DMS 273 (cell line): ENCODE measurements at regions not wholly inside any gene's neighbourhood (a gene's known extent, or its start where the extent isn't known, plus 50 kb on each side); places are given as distances from the start of the nearest gene placed in this dataset.

Source experiments
- DNase-seq: peaks from one replicate; lab custom pipeline; 2025; ENCODE audit not compliant: unreplicated experiment; lab: John Stamatoyannopoulos, UW

DNA sequence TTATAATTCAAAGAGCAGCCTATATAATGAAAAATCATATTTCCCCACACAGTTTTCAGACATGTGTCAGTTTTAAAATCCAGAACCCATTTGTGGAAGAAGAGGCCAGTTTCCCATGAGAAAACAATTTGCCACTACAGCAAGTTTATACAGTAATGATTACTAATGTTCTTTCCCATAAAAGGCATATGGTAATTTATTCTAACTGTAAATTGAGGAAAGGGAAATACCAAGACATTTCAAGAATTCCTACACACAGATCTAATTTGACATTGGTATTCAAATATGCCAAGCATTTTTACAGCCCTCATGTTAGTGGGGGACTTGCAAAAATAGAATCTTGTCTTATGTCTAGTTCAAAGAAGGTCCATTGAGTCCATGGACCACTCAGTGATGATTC is 1368.6 kb downstream of the FSTL5 start:
- no peak for DNase-seq

DNA sequence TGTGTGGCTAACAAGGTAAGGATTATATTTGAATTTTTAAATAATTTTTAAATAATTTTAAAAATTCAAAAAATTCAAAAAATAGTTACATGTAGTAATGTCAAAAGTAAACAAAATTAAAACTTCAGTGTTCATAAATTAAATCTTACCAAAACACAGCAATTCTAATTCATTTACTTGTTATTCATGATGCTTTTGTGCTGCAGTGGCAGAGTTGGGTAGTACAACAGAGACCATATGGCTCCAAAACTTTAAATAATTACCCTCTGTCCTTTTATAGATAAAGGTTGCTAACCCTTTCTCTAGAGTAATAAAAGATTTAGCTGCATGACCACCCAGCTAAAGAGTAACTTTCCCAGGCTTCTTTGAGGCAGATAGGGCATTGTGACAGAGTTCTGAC is 1355.6 kb downstream of the FSTL5 start:
- peak; percentile 2 for DNase-seq

- no peak for DNase-seq
Measured at GRCh38 chr4:160809576-160809975, 1354.2 kb downstream of the FSTL5 start.

- DNase-seq: no peak
Measured at GRCh38 chr4:160810424-160810823, 1353.4 kb downstream of the FSTL5 start.

GRCh38 chr4:160810941-160811340 is 1352.9 kb downstream of the FSTL5 start:
- DNase-seq: no peak

DNA sequence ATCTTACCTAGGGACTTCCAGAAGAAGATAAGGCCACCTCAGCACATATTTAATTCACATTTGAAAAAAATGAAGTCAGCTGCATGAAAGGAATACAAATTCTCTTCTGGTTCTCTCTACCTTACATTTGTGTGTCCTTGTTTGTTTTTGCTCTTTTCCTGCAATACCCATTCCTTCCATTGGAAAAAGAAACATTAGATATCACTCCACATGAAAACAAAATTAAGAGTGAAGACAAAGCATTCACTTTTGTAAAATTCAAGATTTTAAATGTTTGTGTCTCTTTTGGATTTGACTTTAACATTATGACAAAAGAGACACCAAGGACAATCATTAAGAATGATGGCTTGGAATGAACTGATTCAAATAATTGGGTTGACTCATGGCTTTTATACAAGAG is 1351.8 kb downstream of the FSTL5 start:
- no peak for DNase-seq

- no peak for DNase-seq
Measured at GRCh38 chr4:160814726-160815125, 1349.1 kb downstream of the FSTL5 start.

- DNase-seq: no peak
Measured at GRCh38 chr4:160818571-160818970, 1345.2 kb downstream of the FSTL5 start.

DNA sequence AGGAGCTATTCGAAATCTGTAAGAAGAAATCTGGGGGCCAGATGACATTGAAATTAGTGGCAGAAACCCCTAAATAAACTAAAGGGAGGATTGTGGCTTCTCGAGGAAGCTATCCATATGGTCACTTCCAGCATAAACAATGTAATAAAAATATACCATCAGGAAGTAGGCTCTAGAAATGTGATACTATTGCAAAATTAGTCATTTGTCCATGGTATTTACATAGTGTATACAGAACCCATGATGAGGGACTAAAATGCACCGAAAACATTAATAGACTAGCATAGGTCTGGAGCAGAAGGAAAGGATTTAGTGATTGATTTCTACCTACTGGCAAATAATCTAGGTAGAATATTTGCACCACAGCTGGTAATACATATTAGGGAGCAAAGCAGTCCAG is 1344.0 kb downstream of the FSTL5 start:
- DNase-seq: no peak

- DNase-seq: no peak
Measured at GRCh38 chr4:160824481-160824880, 1339.3 kb downstream of the FSTL5 start.

DNA sequence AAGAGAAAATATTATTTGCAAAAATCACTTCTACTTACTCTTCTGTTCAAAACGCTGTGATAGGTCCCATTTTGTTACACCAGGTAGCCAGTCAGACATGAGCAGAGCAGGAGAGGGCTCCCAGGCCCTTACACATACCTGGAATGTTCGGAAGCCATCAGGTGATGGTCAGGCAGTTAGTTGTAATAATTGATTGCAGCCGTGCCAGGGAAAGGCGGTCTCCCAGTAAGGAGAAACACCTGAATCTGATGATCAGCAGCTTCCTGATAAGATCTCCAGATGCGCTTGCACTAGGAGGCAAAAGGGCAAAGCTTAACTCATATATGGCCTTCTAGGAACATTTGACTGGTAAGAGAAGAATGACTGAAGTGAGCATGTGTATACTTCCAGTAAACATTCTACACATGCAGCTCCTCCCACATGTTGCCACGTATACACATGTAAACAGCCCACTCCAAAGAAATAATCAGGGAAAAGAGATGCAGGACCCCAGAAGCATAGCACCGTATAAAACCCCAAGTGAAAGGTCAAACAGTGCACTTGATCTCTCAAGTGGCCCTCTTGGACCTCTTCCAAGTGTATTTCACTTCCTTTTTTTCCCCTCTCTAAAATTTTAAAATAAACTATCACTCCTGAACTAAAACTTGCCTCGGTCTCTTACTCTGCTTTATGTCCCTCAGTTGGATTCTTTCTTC is 1338.0 kb downstream of the FSTL5 start:
- DNase-seq: no peak

DNA sequence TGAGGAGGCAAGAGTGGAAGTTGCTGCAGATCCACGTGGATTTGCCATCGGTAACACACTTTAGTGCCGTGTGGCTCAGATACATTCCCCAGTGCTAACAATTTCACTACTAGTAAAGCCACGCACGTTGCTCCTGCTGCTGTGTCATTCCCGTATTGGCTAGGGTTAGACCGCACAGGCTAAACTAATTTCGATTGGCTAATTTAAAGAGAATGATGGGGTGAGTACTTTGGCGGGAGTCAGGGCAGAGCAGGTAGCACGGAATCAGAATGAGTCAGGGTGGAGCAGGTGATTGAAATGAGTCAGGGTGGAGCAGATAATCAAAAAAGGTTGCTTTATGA is 1337.5 kb downstream of the FSTL5 start:
- DNase-seq: no peak

- DNase-seq: no peak
Measured at GRCh38 chr4:160831165-160831922, 1332.5 kb downstream of the FSTL5 start.

GRCh38 chr4:160835789-160836188 is 1328.0 kb downstream of the FSTL5 start:
- DNase-seq: peak; percentile 9

DNA sequence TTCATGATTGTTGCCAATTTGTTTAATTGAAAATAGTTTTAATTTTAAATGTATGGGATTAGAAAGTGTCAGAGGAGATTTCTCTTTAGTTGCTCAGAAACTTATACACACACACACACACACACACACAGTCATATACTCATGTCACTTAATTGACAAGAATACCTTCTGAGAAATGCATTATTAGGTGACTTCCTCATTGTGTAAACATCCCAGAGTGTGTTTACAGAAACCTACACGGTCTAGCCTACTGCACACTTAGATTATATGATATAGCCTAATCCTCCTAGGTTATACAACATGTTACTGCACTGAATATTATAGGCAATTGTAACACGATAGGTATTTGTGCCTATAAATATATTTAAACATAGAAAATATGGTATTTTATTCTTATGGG is 1327.4 kb downstream of the FSTL5 start:
- DNase-seq: no peak

DNA sequence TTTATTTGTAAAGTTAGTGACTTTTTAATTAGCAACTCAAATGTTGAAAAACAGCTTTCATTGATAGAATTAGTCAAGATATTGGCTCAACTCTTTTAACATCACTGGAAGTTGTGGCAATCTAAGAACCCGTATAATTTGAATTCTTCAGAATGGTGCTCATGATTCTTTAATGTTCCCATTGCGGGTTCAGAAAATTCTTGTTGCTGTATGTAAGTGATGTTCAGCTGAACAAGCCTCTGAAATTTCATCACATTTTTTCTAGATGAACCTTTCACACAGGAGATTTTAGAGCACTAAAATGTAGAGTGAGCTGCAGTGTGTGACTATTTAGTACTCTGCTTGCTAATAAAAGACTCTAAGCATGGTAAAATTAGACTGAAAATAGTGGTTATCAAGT is 1317.7 kb downstream of the FSTL5 start:
- DNase-seq: no peak

GRCh38 chr4:160847228-160847627 is 1316.6 kb downstream of the FSTL5 start:
- no peak for DNase-seq

DNA sequence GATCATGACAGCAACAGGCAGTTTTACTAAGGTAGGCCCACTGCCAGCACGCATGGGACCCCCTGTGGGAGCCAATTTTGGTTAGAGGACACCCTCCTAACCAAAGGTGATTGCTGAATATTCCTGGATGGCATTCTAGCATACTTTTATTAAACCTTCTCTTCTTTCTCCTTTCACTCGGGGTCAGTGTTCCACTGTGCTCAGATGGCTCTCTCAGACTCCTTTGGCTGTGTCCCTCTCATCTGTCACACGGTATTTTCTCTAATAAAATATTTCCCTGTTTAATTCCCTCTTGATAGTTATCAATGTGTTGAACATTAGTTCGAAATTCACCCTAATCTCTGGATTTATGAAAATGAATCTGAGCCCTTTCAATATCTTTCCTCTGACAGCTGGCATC is 1315.3 kb downstream of the FSTL5 start:
- DNase-seq: no peak

GRCh38 chr4:160848901-160849760 is 1314.7 kb downstream of the FSTL5 start:
- no peak for DNase-seq

DNA sequence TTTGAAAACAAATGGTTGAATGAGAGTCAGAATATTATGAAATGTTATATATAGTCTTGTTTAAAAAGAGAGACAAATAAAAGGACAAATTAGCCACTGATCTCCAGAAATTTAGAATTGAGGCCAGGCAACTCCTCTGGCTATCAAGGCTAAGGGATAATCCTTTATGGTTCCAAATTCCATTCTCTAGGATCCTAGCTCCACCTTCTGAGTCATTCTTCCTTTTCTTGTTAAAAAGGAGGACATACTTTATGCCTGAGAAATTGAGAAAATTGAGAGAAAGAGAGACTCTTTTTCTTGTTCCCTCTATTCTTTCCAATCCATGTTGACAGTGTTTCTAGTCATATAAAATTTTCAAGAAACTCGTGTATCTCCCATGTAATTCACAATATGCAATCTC is 1299.5 kb downstream of the FSTL5 start:
- no peak for DNase-seq

GRCh38 chr4:160869899-160870298 is 1293.9 kb downstream of the FSTL5 start:
- no peak for DNase-seq

GRCh38 chr4:160872491-160872890 is 1291.3 kb downstream of the FSTL5 start:
- DNase-seq: no peak
